Endothelial cell of umbilical vein (primary cell): ENCODE measurements at regions not wholly inside any gene's neighbourhood (a gene's known extent, or its start where the extent isn't known, plus 50 kb on each side); places are given as distances from the start of the nearest gene placed in this dataset.

Source experiments
- BruUV-seq: library from RNA; stranded (reverse); fragments of 400-500 nt; replicated peaks from 2 replicates; lab custom pipeline; 2021; lab: Mats Ljungman, UMichigan
- CTCF ChIA-PET: fragments of 300-600, 350-600 bp; sonication (Branson Sonifier 250); formaldehyde crosslinking; loops from one replicate; lab custom pipeline; 2021; ENCODE audit warnings: antibody characterized with exemption, inconsistent platforms; lab: Charles Lee
- POLR2A ChIA-PET: fragments of 300-600, 350-600 bp; sonication (Branson Sonifier 250); formaldehyde crosslinking; loops from one replicate; lab custom pipeline; 2021; ENCODE audit warnings: antibody characterized with exemption, inconsistent platforms; lab: Charles Lee
- DNase-seq: peaks from one replicate; pipeline ENCODE4 v3.0.0-alpha.2; 2011; ENCODE audit warnings: low read depth, low spot score
- FAIRE-seq: peaks from 2 replicates; lab custom pipeline; 2011; peaks lifted over from hg19 to GRCh38; lab: Jason Lieb, UNC
- H2AFZ ChIP-seq: 2 replicates; pipeline ENCODE4 v1.6.0; 2012; ENCODE audit warnings: low read depth, low read length, control low read depth, inconsistent platforms
- H3K27ac ChIP-seq: 2 replicates; pipeline ENCODE4 v1.5.1; 2011; ENCODE audit warnings: low read depth, mild to moderate bottlenecking, control low read depth, low read length, moderate library complexity; ENCODE audit not compliant: insufficient read depth
- H3K27me3 ChIP-seq, 2 experiments: 2 replicates each; pipeline versions ENCODE4 v1.6.0 to v1.6.1; 2011; ENCODE audit warnings: low read length in 2 of 2, mixed read lengths in 1 of 2; ENCODE audit not compliant: control insufficient read depth in 2 of 2, insufficient read depth in 2 of 2
- H3K36me3 ChIP-seq, 2 experiments: 2 replicates in 1 of 2; 3 replicates in 1 of 2; pipeline ENCODE4 v1.5.1; 2011; ENCODE audit warnings: low read length in 2 of 2, mild to moderate bottlenecking in 1 of 2, moderate library complexity in 1 of 2; ENCODE audit not compliant: control insufficient read depth in 2 of 2, insufficient read depth in 2 of 2; ENCODE audit errors: extremely low read depth in 1 of 2
- H3K4me1 ChIP-seq: 3 replicates; pipeline ENCODE4 v1.5.1; 2011; ENCODE audit warnings: mild to moderate bottlenecking, low read length; ENCODE audit not compliant: control insufficient read depth, insufficient read depth; ENCODE audit errors: extremely low read depth
- H3K4me2 ChIP-seq: 2 replicates; pipeline ENCODE4 v1.6.1; 2011; ENCODE audit warnings: low read length, control low read depth, mixed read lengths; ENCODE audit not compliant: insufficient read depth
- H3K4me3 ChIP-seq, 3 experiments: fragments of 200-600 bp in 1 of 3; sonication (generic), shearing (Covaris generic) in 1 of 3; replicated peaks in 1 of 3; 2 replicates each; pipeline ENCODE4 v1.5.1; 2011 to 2016; ENCODE audit warnings: control low read depth in 3 of 3, low read length in 3 of 3, mild to moderate bottlenecking in 2 of 3, inconsistent platforms in 1 of 3, low read depth in 1 of 3, moderate library complexity in 1 of 3; ENCODE audit not compliant: insufficient read depth in 1 of 3
- H3K79me2 ChIP-seq: 2 replicates; pipeline ENCODE4 v1.6.0; 2012; ENCODE audit warnings: low read length, inconsistent platforms; ENCODE audit not compliant: control insufficient read depth, insufficient read depth
- H3K9ac ChIP-seq: replicated peaks from 2 replicates; pipeline ENCODE3; 2011; ENCODE audit warnings: low read length, control low read depth; ENCODE audit not compliant: insufficient read depth; ENCODE audit errors: extremely low read depth
- H3K9me1 ChIP-seq: replicated peaks from 3 replicates; pipeline ENCODE4 v1.6.0; 2011; ENCODE audit warnings: mild to moderate bottlenecking, low read length; ENCODE audit not compliant: control insufficient read depth, insufficient read depth; ENCODE audit errors: extremely low read depth
- H3K9me3 ChIP-seq: replicated peaks from 2 replicates; pipeline ENCODE4 v1.5.1; 2012; ENCODE audit warnings: low read length, inconsistent platforms; ENCODE audit not compliant: control insufficient read depth, insufficient read depth
- H4K20me1 ChIP-seq: replicated peaks from 2 replicates; pipeline ENCODE3; 2011; ENCODE audit warnings: mild to moderate bottlenecking, low read length; ENCODE audit not compliant: control insufficient read depth, insufficient read depth; ENCODE audit errors: extremely low read depth
- CTCF ChIP-seq, 2 donors: IDR thresholded peaks; 1 replicate in 1 of 2; 2 replicates in 1 of 2; pipeline ENCODE4 v1.5.1; 2011; ENCODE audit warnings: low read length in 2 of 2, mild to moderate bottlenecking in 2 of 2, moderate library complexity in 2 of 2, control low read depth in 1 of 2, inconsistent platforms in 1 of 2, low read depth in 1 of 2; ENCODE audit not compliant: insufficient read depth in 1 of 2; ENCODE audit errors: extremely low read depth in 1 of 2
- EZH2 ChIP-seq: IDR thresholded peaks from 2 replicates; pipeline ENCODE4 v1.6.1; 2012; ENCODE audit warnings: borderline replicate concordance, low read depth, mild to moderate bottlenecking, moderate library complexity, low read length, inconsistent platforms; ENCODE audit not compliant: severe bottlenecking
- GATA2 ChIP-seq: IDR thresholded peaks from 2 replicates; pipeline ENCODE4 v1.7.0; 2011; ENCODE audit warnings: low read depth, mild to moderate bottlenecking, moderate library complexity, mixed read lengths, low read length; ENCODE audit not compliant: insufficient read length, insufficient read depth
- JUN ChIP-seq: IDR thresholded peaks from 2 replicates; pipeline ENCODE4 v1.6.1; 2011; ENCODE audit warnings: borderline replicate concordance, low read depth; ENCODE audit not compliant: insufficient read length, insufficient read depth
- MAX ChIP-seq: IDR thresholded peaks from 2 replicates; pipeline ENCODE4 v1.6.1; 2011; ENCODE audit not compliant: insufficient read depth, insufficient read length
- MYC ChIP-seq: IDR thresholded peaks from one replicate; pipeline ENCODE4 v1.6.1; 2011; ENCODE audit warnings: mild to moderate bottlenecking, low read depth, low read length
- POLR2A ChIP-seq: IDR thresholded peaks from 2 replicates; pipeline ENCODE4 v1.6.1; 2012; ENCODE audit warnings: low read depth, mild to moderate bottlenecking, control low read depth, low read length
- POLR2AphosphoS5 ChIP-seq: IDR thresholded peaks from 2 replicates; pipeline ENCODE4 v1.6.1; 2012; ENCODE audit warnings: low read depth, mild to moderate bottlenecking, control low read depth, low read length, moderate library complexity; ENCODE audit not compliant: insufficient read depth
- dilution Hi-C: fragments of 300-500 bp; cut with MboI; formaldehyde crosslinking; loops from one replicate; pipeline ENCODE4 v1.15.0; 2019; ENCODE audit warnings: low sequenced_read_pairs; ENCODE audit not compliant: extremely low pct_ligation_motif_present
- intact Hi-C: fragments of 100-400 bp; cut with micrococcal nuclease; formaldehyde crosslinking; loops from one replicate; pipeline ENCODE4 v1.10.0; 2022

- H4K20me1 ChIP-seq: no peaks in the 10 kb centered on the region
- no peak overlapping the region for H3K27ac ChIP-seq
- H3K27me3 ChIP-seq: no peaks in the 10 kb centered on the region
- H3K4me3 ChIP-seq: no peak overlapping the region
- no peaks in the 10 kb centered on the region for H3K79me2 ChIP-seq
- no peak overlapping the region for H3K4me2 ChIP-seq
- no peak overlapping the region for H2AFZ ChIP-seq
- ChIA-PET CTCF (interaction anchor here (0.6 to 3.7 kb wide), 53 partner anchors 8 to 1443 kb away, joined by 3 to 72 read pairs (median 4); partner anchors contain the start of genes MRPS15, MTF1 and ZC3H12A), POLR2A (no interaction called here)
- dilution Hi-C loops: no loop called here
- H3K9me3 ChIP-seq: no peaks in the 10 kb centered on the region
- DNase-seq (peak; percentile 49), FAIRE-seq (peak; percentile 53)
- BruUV-seq: no TSS peak
- intact Hi-C loops: loop anchor here (1.0 to 5.0 kb wide), 4 partner anchors 126 to 858 kb away; no protein-coding TSS in a partner anchor
- H3K36me3 ChIP-seq: no peaks in the 10 kb centered on the region
- no peaks in the 10 kb centered on the region for H3K4me1 ChIP-seq
- no peaks in the 10 kb centered on the region for H3K9me1 ChIP-seq
- H3K9ac ChIP-seq: no peak overlapping the region
- TF ChIP-seq CTCF (IDR thresholded peaks at IDR 0.05; ENCODE audit: extremely low read depth in 1 of 2, insufficient read depth in 1 of 2, low read depth in 1 of 2, low read length in 2 of 2): peak; percentile 71 to 93
- TF ChIP-seq MYC: no peak
- no peak for TF ChIP-seq MAX
- TF ChIP-seq POLR2A: no peak
- TF ChIP-seq POLR2AphosphoS5: no peak
- TF ChIP-seq JUN: no peak
- TF ChIP-seq GATA2: no peak
- no peak for TF ChIP-seq EZH2
Measured at GRCh38 chr1:36576118-36576517, 93.4 kb upstream of the CSF3R start.
